Kasumi-1 (cell line): ENCODE measurements at regions not wholly inside any gene's neighbourhood (a gene's known extent, or its start where the extent isn't known, plus 50 kb on each side); places are given as distances from the start of the nearest gene placed in this dataset.

Source experiments
- DNase-seq, 2 experiments: peaks; one replicate each; lab custom pipeline; 2025; lab: John Stamatoyannopoulos, UW

DNA sequence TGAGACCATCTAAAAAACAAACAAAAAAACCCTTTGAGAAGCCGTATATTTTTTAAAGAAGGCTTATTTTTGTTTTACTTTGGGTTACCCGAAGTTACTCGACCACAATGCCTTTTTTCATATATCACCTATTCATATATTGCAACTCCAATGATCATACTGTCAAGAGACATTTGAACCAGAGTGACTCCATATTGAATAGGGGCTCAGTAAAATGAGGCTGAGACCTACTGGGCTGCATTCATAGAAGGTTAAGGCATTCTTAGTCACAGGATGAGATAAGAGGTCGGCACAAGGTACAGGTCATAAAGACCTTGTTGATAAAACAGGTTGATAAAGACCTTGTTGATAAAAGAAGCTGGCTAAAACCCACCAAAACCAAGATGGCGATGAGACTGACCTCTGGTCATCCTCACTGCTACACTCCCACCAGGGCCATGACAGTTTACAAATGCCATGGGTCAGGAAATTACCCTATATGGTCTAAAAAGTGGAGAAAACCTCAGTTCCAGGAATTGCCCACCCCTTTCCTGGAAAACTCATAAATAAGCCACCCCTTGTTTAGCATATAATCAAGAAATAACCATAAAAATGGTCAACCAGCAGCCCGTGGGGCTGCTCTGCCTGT lies 50.0 kb upstream of the PKP2 start:
- no peak for DNase-seq
